DND-41 (cell line): ENCODE measurements at regions not wholly inside any gene's neighbourhood (a gene's known extent, or its start where the extent isn't known, plus 50 kb on each side); places are given as distances from the start of the nearest gene placed in this dataset.

Experiments
- ATAC-seq: fragments of 200-7000 bp; cut with Tn5 transposase; 3 replicates; pipeline ENCODE4 v1.9.1; 2021; ENCODE audit warnings: low read depth; ENCODE audit not compliant: insufficient read depth
- DNase-seq: peaks from one replicate; pipeline ENCODE4 v3.0.0-alpha.2; 2020
- H2AFZ ChIP-seq: 2 replicates; pipeline ENCODE4 v1.6.0; 2012; ENCODE audit warnings: low read depth, low read length
- H3K27ac ChIP-seq: 2 replicates; pipeline ENCODE4 v1.5.1; 2012; ENCODE audit warnings: low read length, inconsistent platforms
- H3K27me3 ChIP-seq: fragments of 200-600 bp; sonication (generic); 2 replicates; pipeline ENCODE4 v1.6.0; 2012; ENCODE audit warnings: low read length, mild to moderate bottlenecking, inconsistent platforms; ENCODE audit not compliant: insufficient read depth, poor library complexity
- H3K36me3 ChIP-seq: 2 replicates; pipeline ENCODE4 v1.5.1; 2012; ENCODE audit warnings: low read length, inconsistent platforms; ENCODE audit not compliant: insufficient read depth
- H3K4me1 ChIP-seq: 2 replicates; pipeline ENCODE4 v1.5.1; 2012; ENCODE audit warnings: mild to moderate bottlenecking, low read length; ENCODE audit not compliant: insufficient read depth
- H3K4me2 ChIP-seq: 2 replicates; pipeline ENCODE4 v1.6.0; 2012; ENCODE audit warnings: mild to moderate bottlenecking, moderate library complexity, low read length, inconsistent platforms; ENCODE audit not compliant: insufficient read depth
- H3K4me3 ChIP-seq, 2 experiments: fragments of 200-600 bp in 1 of 2; shearing (Covaris generic) in 1 of 2; 2 replicates each; pipeline ENCODE4 v1.5.1; 2012 to 2016; ENCODE audit warnings: inconsistent platforms in 2 of 2, low read length in 2 of 2, mild to moderate bottlenecking in 2 of 2, low read depth in 1 of 2, moderate library complexity in 1 of 2
- H3K79me2 ChIP-seq: 2 replicates; pipeline ENCODE4 v1.6.0; 2012; ENCODE audit warnings: low read length, inconsistent platforms; ENCODE audit not compliant: insufficient read depth
- H3K9ac ChIP-seq: 2 replicates; pipeline ENCODE4 v1.6.0; 2012; ENCODE audit warnings: low read depth, mild to moderate bottlenecking, inconsistent platforms, low read length, moderate library complexity
- H3K9me3 ChIP-seq: 2 replicates; pipeline ENCODE4 v1.5.1; 2012; ENCODE audit warnings: low read length, moderate library complexity, mild to moderate bottlenecking, inconsistent platforms; ENCODE audit not compliant: insufficient read depth, severe bottlenecking
- H4K20me1 ChIP-seq: 2 replicates; pipeline ENCODE4 v1.6.0; 2012; ENCODE audit warnings: low read length; ENCODE audit not compliant: insufficient read depth
- CTCF ChIP-seq: IDR thresholded peaks from 2 replicates; pipeline ENCODE4 v1.5.1; 2012; ENCODE audit warnings: borderline replicate concordance, low read length, moderate library complexity, mild to moderate bottlenecking; ENCODE audit not compliant: poor library complexity, severe bottlenecking; ENCODE audit errors: extremely low read depth
- EZH2 ChIP-seq: IDR thresholded peaks from 3 replicates; pipeline ENCODE4 v1.6.1; 2012; ENCODE audit warnings: borderline replicate concordance, low read depth, mild to moderate bottlenecking, moderate library complexity, low read length, inconsistent platforms; ENCODE audit not compliant: severe bottlenecking

GRCh38 chr9:33742051-33742450 is 53.3 kb upstream of the PRSS3 start:
- Histone ChIP-seq H3K9ac (no peak overlapping the region), H3K4me2 (no peak overlapping the region), H3K79me2 (no peaks in the 10 kb centered on the region), H3K36me3 (no peaks in the 10 kb centered on the region), H3K27me3 (no peaks in the 10 kb centered on the region), H3K27ac (no peak overlapping the region), H3K4me1 (no peaks in the 10 kb centered on the region), H3K4me3 (no peak overlapping the region), H3K9me3 (no peaks in the 10 kb centered on the region), H2AFZ (no peak overlapping the region), H4K20me1 (no peaks in the 10 kb centered on the region)
- ATAC-seq (no peak), DNase-seq (no peak)
- TF ChIP-seq EZH2 (no peak), CTCF (no peak)

GRCh38 chr9:33742519-33742918 is 52.8 kb upstream of the PRSS3 start:
- no peak for DNase-seq
- Histone ChIP-seq H3K27ac (no peak overlapping the region), H2AFZ (no peak overlapping the region), H3K4me2 (no peak overlapping the region), H3K9me3 (no peaks in the 10 kb centered on the region), H3K27me3 (no peaks in the 10 kb centered on the region), H3K79me2 (no peaks in the 10 kb centered on the region), H3K36me3 (no peaks in the 10 kb centered on the region), H4K20me1 (no peaks in the 10 kb centered on the region), H3K4me3 (no peak overlapping the region), H3K9ac (no peak overlapping the region), H3K4me1 (no peaks in the 10 kb centered on the region)
- TF ChIP-seq EZH2: no peak
- no peak for TF ChIP-seq CTCF
- ATAC-seq: no peak
